Spleen (tissue), 7 donors: ENCODE measurements at regions not wholly inside any gene's neighbourhood (a gene's known extent, or its start where the extent isn't known, plus 50 kb on each side); places are given as distances from the start of the nearest gene placed in this dataset.

Source experiments
- CTCF ChIP-seq, 11 experiments: fragments of 200-600 bp in 7 of 11; fragments of 450-650 bp in 4 of 11; sonication (generic) in 4 of 11; IDR thresholded peaks in 8 of 11; conservative IDR thresholded peaks in 3 of 11; 1 replicate in 7 of 11; 2 replicates in 4 of 11; pipeline versions ENCODE4 v1.4.0 to v1.8.0; 2016 to 2021; ENCODE audit warnings: antibody characterized with exemption in 11 of 11, inconsistent platforms in 4 of 11, mild to moderate bottlenecking in 1 of 11
- POLR2A ChIP-seq, 3 donors: fragments of 450-650 bp; IDR thresholded peaks; one replicate each; pipeline ENCODE4 v1.5.1; 2017; ENCODE audit warnings: antibody characterized with exemption in 3 of 3, mild to moderate bottlenecking in 1 of 3
- donor health status: DM: no; HTN: no; CAD: no; lungs with moderate emphysema.
- donor health status: DM: no; HTN: no; CAD: no.
- donor health status: DM: no; HTN: no; CAD: no.

GRCh38 chr18:62664414-62664813 lies 50.9 kb upstream of the PHLPP1 start:
- TF ChIP-seq CTCF (IDR thresholded peaks at IDR 0.05 in 8 of 11, conservative IDR thresholded peaks at IDR 0.05 in 3 of 11) (no peak), POLR2A (IDR thresholded peaks at IDR 0.05) (no peak)
